ENCODE measurements at regions not wholly inside any gene's neighbourhood (a gene's known extent, or its start where the extent isn't known, plus 50 kb on each side); places are given as distances from the start of the nearest gene placed in this dataset.

- TF ChIP-seq ATF7 (IDR thresholded peaks at IDR 0.05), result 0 out of 2 replicates have a peak, but pooled peaks have one; percentile 23
- TF ChIP-seq CEBPG (CRISPR knock-in tag; IDR thresholded peaks at IDR 0.05), result peak; percentile 76
- TF ChIP-seq CEBPG (tag; conservative IDR thresholded peaks at IDR 0.05 in 1 of 2, IDR thresholded peaks at IDR 0.05 in 1 of 2), result peak; percentile 79 to 93
- 0 out of 2 replicates have a peak, but pooled peaks have one; percentile 41 for TF ChIP-seq CEBPB (tag; IDR thresholded peaks at IDR 0.05)
- TF ChIP-seq, protein P1, sequence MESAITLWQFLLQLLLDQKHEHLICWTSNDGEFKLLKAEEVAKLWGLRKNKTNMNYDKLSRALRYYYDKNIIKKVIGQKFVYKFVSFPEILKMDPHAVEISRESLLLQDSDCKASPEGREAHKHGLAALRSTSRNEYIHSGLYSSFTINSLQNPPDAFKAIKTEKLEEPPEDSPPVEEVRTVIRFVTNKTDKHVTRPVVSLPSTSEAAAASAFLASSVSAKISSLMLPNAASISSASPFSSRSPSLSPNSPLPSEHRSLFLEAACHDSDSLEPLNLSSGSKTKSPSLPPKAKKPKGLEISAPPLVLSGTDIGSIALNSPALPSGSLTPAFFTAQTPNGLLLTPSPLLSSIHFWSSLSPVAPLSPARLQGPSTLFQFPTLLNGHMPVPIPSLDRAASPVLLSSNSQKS (CRISPR knock-in tag; IDR thresholded peaks at IDR 0.05), result no peak
These were observed 92.5 kb upstream of the NXT1 start (continued) for GRCh38 chr20:23257848-23258746.

- no peaks in the 10 kb centered on the region for H3K9me1 ChIP-seq (ENCODE audit: control insufficient read depth, insufficient read depth, low read length)
- intact Hi-C loops (cut with micrococcal nuclease), result no loop called here
- no peaks in the 10 kb centered on the region for H3K36me3 ChIP-seq (ENCODE audit: control insufficient read depth, insufficient read depth, low read length)
- no peak for DNase-seq (ENCODE audit: extremely low read depth in 1 of 4, low spot score in 3 of 4)
- no peak for ATAC-seq
- H3K27me3 ChIP-seq (ENCODE audit: control insufficient read depth in 2 of 2, insufficient read depth in 2 of 2, low read length in 2 of 2), result peaks cover 0 to 20% of the 10 kb centered on the region in 2 experiments; a peak in 3 of 5 replicates
- FAIRE-seq, result no peak
- H2AFZ ChIP-seq (ENCODE audit: low read depth, low read length), result no peak overlapping the region
- H4K20me1 ChIP-seq (replicated peaks; ENCODE audit: control insufficient read depth, insufficient read depth, low read length), result 0 out of 2 replicates have a peak, but pooled peaks cover 3% of the 10 kb centered on the region
- no peak overlapping the region for H3K4me2 ChIP-seq (ENCODE audit: insufficient read depth, low read length)
- BruUV-seq (replicated peaks), result no TSS peak
- no peaks in the 10 kb centered on the region; a peak in 1 of 5 replicates for H3K4me1 ChIP-seq (replicated peaks in 1 of 2; ENCODE audit: control insufficient read depth in 2 of 2, insufficient read depth in 2 of 2, low read length in 2 of 2)
- H3K9me3 ChIP-seq (replicated peaks; ENCODE audit: control insufficient read depth, insufficient read depth, low read depth, low read length), result no peaks in the 10 kb centered on the region
- H3K79me2 ChIP-seq (ENCODE audit: control insufficient read depth, insufficient read depth, low read length), result no peaks in the 10 kb centered on the region
- H3K4me3 ChIP-seq, result no peak overlapping the region
- in situ Hi-C loops (cut with MboI), result no loop called here
- POLR2A ChIA-PET, result interaction anchor here (0.6 kb wide), 1 partner anchor 41 kb away, joined by 4 read pairs; no protein-coding TSS in a partner anchor
- CTCF ChIA-PET (ENCODE audit: low intra/inter-chr PET ratio), result no interaction called here
- H3K27ac ChIP-seq (ENCODE audit: extremely low read depth, low read depth, low read length), result no peak overlapping the region
- TF ChIP-seq ZNF316 (IDR thresholded peaks at IDR 0.05) (peak; percentile 67), C11orf30 (IDR thresholded peaks at IDR 0.05; ENCODE audit: low read depth) (peak; percentile 59; the same call in 1 of the 2 replicates), MAFG (tag; conservative IDR thresholded peaks at IDR 0.05) (peak; percentile 53), PKNOX1 (IDR thresholded peaks at IDR 0.05) (peak; percentile 40), MAFK (IDR thresholded peaks at IDR 0.05; ENCODE audit: low read length) (peak; percentile 52), ZNF280A (IDR thresholded peaks at IDR 0.05; ENCODE audit: low read depth, partially characterized antibody) (no peak), MAFF (IDR thresholded peaks at IDR 0.05; ENCODE audit: low read length) (peak; percentile 46), NR2C2 (CRISPR knock-in tag; IDR thresholded peaks at IDR 0.05) (no peak), NR2C2 (tag; IDR thresholded peaks at IDR 0.05) (no peak), TGIF2 (CRISPR knock-in tag; IDR thresholded peaks at IDR 0.05) (no peak)
- 11% methylated on average over 6 of the region's 12 CpGs for WGBS (ENCODE audit: insufficient coverage, low coverage, missing lambda C conversion rate)
- H3K9ac ChIP-seq (ENCODE audit: insufficient read depth in 1 of 2, low read depth in 2 of 2, low read length in 2 of 2), result no peak overlapping the region
These were observed 93.4 kb upstream of the NXT1 start for GRCh38 chr20:23257106-23257761.
